HS-5 (cell line): ENCODE measurements at regions not wholly inside any gene's neighbourhood (a gene's known extent, or its start where the extent isn't known, plus 50 kb on each side); places are given as distances from the start of the nearest gene placed in this dataset.
A peak's percentile ranks its signal among the peaks of the same experiment; 100 is the strongest.

Experiments used
- DNase-seq: peaks from one replicate; pipeline ENCODE4 v3.0.0-alpha.2; 2012; ENCODE audit warnings: low read depth

- DNase-seq: no peak
Measured at GRCh38 chr11:70930215-70930614, 322.2 kb downstream of the SHANK2 start.

GRCh38 chr11:70931430-70931829 lies 320.9 kb downstream of the SHANK2 start:
- no peak for DNase-seq

- no peak for DNase-seq
Measured at GRCh38 chr11:70933981-70934583, 318.3 kb downstream of the SHANK2 start.

GRCh38 chr11:70935006-70935768 lies 317.2 kb downstream of the SHANK2 start:
- DNase-seq: peak; percentile 35

GRCh38 chr11:70942593-70942992 lies 309.8 kb downstream of the SHANK2 start:
- no peak for DNase-seq

- DNase-seq: no peak
Measured at GRCh38 chr11:70944141-70944540, 308.2 kb downstream of the SHANK2 start.

GRCh38 chr11:70944636-70945035 lies 307.7 kb downstream of the SHANK2 start:
- no peak for DNase-seq

GRCh38 chr11:70948398-70948797 lies 304.0 kb downstream of the SHANK2 start:
- no peak for DNase-seq

- DNase-seq: no peak
Measured at GRCh38 chr11:70948855-70949531, 303.4 kb downstream of the SHANK2 start.

- no peak for DNase-seq
Measured at GRCh38 chr11:70951139-70951804, 301.1 kb downstream of the SHANK2 start.

GRCh38 chr11:70952191-70952590 lies 300.2 kb downstream of the SHANK2 start:
- DNase-seq: no peak

GRCh38 chr11:70953720-70954119 lies 298.7 kb downstream of the SHANK2 start:
- DNase-seq: no peak

- DNase-seq: no peak
Measured at GRCh38 chr11:70954471-70954870, 297.9 kb downstream of the SHANK2 start.
